ENCODE measurements at regions not wholly inside any gene's neighbourhood (a gene's known extent, or its start where the extent isn't known, plus 50 kb on each side); places are given as distances from the start of the nearest gene placed in this dataset.
"Not testable (repeated sequence)": the region's sequence is repeated elsewhere in the genome, so short reads cannot be mapped to it uniquely, and the experiment has no call there.

- DNase-seq (ENCODE audit: low read depth in 1 of 2, low spot score in 1 of 2), result no peak
- no peak overlapping the region for H3K4me3 ChIP-seq (replicated peaks; ENCODE audit: insufficient read depth, low read length)
- TF ChIP-seq SPI1 (IDR thresholded peaks at IDR 0.05; ENCODE audit: borderline replicate concordance, low read depth) (no peak), GABPA (IDR thresholded peaks at IDR 0.05; ENCODE audit: low read depth) (no peak), POLR2AphosphoS5 (IDR thresholded peaks at IDR 0.05; ENCODE audit: low read depth) (no peak)
- TF ChIP-seq, protein P1, sequence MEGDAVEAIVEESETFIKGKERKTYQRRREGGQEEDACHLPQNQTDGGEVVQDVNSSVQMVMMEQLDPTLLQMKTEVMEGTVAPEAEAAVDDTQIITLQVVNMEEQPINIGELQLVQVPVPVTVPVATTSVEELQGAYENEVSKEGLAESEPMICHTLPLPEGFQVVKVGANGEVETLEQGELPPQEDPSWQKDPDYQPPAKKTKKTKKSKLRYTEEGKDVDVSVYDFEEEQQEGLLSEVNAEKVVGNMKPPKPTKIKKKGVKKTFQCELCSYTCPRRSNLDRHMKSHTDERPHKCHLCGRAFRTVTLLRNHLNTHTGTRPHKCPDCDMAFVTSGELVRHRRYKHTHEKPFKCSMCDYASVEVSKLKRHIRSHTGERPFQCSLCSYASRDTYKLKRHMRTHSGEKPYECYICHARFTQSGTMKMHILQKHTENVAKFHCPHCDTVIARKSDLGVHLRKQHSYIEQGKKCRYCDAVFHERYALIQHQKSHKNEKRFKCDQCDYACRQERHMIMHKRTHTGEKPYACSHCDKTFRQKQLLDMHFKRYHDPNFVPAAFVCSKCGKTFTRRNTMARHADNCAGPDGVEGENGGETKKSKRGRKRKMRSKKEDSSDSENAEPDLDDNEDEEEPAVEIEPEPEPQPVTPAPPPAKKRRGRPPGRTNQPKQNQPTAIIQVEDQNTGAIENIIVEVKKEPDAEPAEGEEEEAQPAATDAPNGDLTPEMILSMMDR (IDR thresholded peaks at IDR 0.05; ENCODE audit: insufficient read depth, low read length), result no peak
- TF ChIP-seq, protein P2, sequence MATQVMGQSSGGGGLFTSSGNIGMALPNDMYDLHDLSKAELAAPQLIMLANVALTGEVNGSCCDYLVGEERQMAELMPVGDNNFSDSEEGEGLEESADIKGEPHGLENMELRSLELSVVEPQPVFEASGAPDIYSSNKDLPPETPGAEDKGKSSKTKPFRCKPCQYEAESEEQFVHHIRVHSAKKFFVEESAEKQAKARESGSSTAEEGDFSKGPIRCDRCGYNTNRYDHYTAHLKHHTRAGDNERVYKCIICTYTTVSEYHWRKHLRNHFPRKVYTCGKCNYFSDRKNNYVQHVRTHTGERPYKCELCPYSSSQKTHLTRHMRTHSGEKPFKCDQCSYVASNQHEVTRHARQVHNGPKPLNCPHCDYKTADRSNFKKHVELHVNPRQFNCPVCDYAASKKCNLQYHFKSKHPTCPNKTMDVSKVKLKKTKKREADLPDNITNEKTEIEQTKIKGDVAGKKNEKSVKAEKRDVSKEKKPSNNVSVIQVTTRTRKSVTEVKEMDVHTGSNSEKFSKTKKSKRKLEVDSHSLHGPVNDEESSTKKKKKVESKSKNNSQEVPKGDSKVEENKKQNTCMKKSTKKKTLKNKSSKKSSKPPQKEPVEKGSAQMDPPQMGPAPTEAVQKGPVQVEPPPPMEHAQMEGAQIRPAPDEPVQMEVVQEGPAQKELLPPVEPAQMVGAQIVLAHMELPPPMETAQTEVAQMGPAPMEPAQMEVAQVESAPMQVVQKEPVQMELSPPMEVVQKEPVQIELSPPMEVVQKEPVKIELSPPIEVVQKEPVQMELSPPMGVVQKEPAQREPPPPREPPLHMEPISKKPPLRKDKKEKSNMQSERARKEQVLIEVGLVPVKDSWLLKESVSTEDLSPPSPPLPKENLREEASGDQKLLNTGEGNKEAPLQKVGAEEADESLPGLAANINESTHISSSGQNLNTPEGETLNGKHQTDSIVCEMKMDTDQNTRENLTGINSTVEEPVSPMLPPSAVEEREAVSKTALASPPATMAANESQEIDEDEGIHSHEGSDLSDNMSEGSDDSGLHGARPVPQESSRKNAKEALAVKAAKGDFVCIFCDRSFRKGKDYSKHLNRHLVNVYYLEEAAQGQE (IDR thresholded peaks at IDR 0.05; ENCODE audit: insufficient replicate concordance, low read depth), result no peak
- H3K27me3 ChIP-seq (ENCODE audit: insufficient read depth, poor library complexity, severe bottlenecking), result no peaks in the 10 kb centered on the region
- H3K27ac ChIP-seq (replicated peaks), result no peak overlapping the region
These were observed 243.3 kb upstream of the RARB start for GRCh38 chr3:25184641-25185250.

- H3K4me3 ChIP-seq (replicated peaks; ENCODE audit: insufficient read depth, low read length), result no peak overlapping the region
- DNase-seq (ENCODE audit: low read depth in 1 of 2, low spot score in 1 of 2), result no peak
- H3K27ac ChIP-seq (replicated peaks), result no peak overlapping the region
- TF ChIP-seq GABPA (IDR thresholded peaks at IDR 0.05; ENCODE audit: low read depth) (no peak), SPI1 (IDR thresholded peaks at IDR 0.05; ENCODE audit: borderline replicate concordance, low read depth) (no peak), POLR2AphosphoS5 (IDR thresholded peaks at IDR 0.05; ENCODE audit: low read depth) (no peak)
- TF ChIP-seq, protein P1 (IDR thresholded peaks at IDR 0.05; ENCODE audit: insufficient read depth, low read length), result no peak
- TF ChIP-seq, protein P2 (IDR thresholded peaks at IDR 0.05; ENCODE audit: insufficient replicate concordance, low read depth), result no peak
- no peaks in the 10 kb centered on the region for H3K27me3 ChIP-seq (ENCODE audit: insufficient read depth, poor library complexity, severe bottlenecking)
These were observed 236.4 kb upstream of the RARB start for GRCh38 chr3:25191673-25192072.

GRCh38 chr3:25199567-25199966, 228.5 kb upstream of the RARB start:
- DNase-seq (ENCODE audit: low read depth in 1 of 2, low spot score in 1 of 2); H3K27me3 ChIP-seq (ENCODE audit: insufficient read depth, poor library complexity, severe bottlenecking); H3K27ac ChIP-seq (replicated peaks); H3K4me3 ChIP-seq (replicated peaks; ENCODE audit: insufficient read depth, low read length): not testable (repeated sequence)

GRCh38 chr3:25212736-25213135, 215.3 kb upstream of the RARB start:
- H3K27me3 ChIP-seq (ENCODE audit: insufficient read depth, poor library complexity, severe bottlenecking), result no peaks in the 10 kb centered on the region
- TF ChIP-seq SPI1 (IDR thresholded peaks at IDR 0.05; ENCODE audit: borderline replicate concordance, low read depth) (no peak), GABPA (IDR thresholded peaks at IDR 0.05; ENCODE audit: low read depth) (no peak)
- TF ChIP-seq, protein P1 (IDR thresholded peaks at IDR 0.05; ENCODE audit: insufficient read depth, low read length), result no peak
- TF ChIP-seq, protein P2 (IDR thresholded peaks at IDR 0.05; ENCODE audit: insufficient replicate concordance, low read depth), result no peak
- H3K27ac ChIP-seq (replicated peaks), result no peak overlapping the region
- DNase-seq (ENCODE audit: low read depth in 1 of 2, low spot score in 1 of 2), result no peak
- no peak overlapping the region for H3K4me3 ChIP-seq (replicated peaks; ENCODE audit: insufficient read depth, low read length)
